Endothelial cell (in vitro differentiated cells): ENCODE measurements at regions not wholly inside any gene's neighbourhood (a gene's known extent, or its start where the extent isn't known, plus 50 kb on each side); places are given as distances from the start of the nearest gene placed in this dataset.

Source experiments
- DNase-seq: peaks from one replicate; pipeline ENCODE4 v3.0.0; 2021; ENCODE audit warnings: low spot score
- H3K27ac Mint-ChIP-seq: one replicate; pipeline ENCODE4 v1.8.0; 2021; ENCODE audit warnings: mixed read lengths, inconsistent platforms; ENCODE audit not compliant: unreplicated experiment
- H3K27me3 Mint-ChIP-seq: one replicate; pipeline ENCODE4 v1.8.0; 2021; ENCODE audit warnings: mild to moderate bottlenecking, moderate library complexity, mixed read lengths, inconsistent platforms; ENCODE audit not compliant: unreplicated experiment
- H3K36me3 Mint-ChIP-seq: one replicate; pipeline ENCODE4 v1.8.0; 2021; ENCODE audit warnings: mild to moderate bottlenecking, low read depth, mixed read lengths, inconsistent platforms; ENCODE audit not compliant: unreplicated experiment
- H3K4me1 Mint-ChIP-seq: one replicate; pipeline ENCODE4 v1.8.0; 2021; ENCODE audit warnings: mild to moderate bottlenecking, mixed read lengths, inconsistent platforms; ENCODE audit not compliant: unreplicated experiment
- H3K4me3 Mint-ChIP-seq: one replicate; pipeline ENCODE4 v1.8.0; 2021; ENCODE audit warnings: mild to moderate bottlenecking, mixed read lengths, inconsistent platforms; ENCODE audit not compliant: unreplicated experiment
- H3K9me3 Mint-ChIP-seq: one replicate; pipeline ENCODE4 v1.8.0; 2021; ENCODE audit warnings: mixed read lengths, inconsistent platforms; ENCODE audit not compliant: unreplicated experiment
- CTCF ChIP-seq: fragments of 200-600 bp; sonication (generic); IDR thresholded peaks from one replicate; pipeline ENCODE4 v1.5.0; 2021; ENCODE audit warnings: antibody characterized with exemption; ENCODE audit not compliant: unreplicated experiment

GRCh38 chr10:118114992-118115391, 68.3 kb upstream of the RAB11FIP2 start:
- no peaks in the 10 kb centered on the region for H3K36me3 Mint-ChIP-seq
- no peak overlapping the region for H3K27ac Mint-ChIP-seq
- H3K27me3 Mint-ChIP-seq, result no peaks in the 10 kb centered on the region
- H3K9me3 Mint-ChIP-seq, result no peaks in the 10 kb centered on the region
- no peaks in the 10 kb centered on the region for H3K4me1 Mint-ChIP-seq
- TF ChIP-seq CTCF, result no peak
- no peak for DNase-seq
- no peak overlapping the region for H3K4me3 Mint-ChIP-seq

GRCh38 chr10:118112543-118113125, 65.9 kb upstream of the RAB11FIP2 start:
- Mint-ChIP-seq H3K27ac (no peak overlapping the region), H3K27me3 (no peaks in the 10 kb centered on the region), H3K36me3 (no peaks in the 10 kb centered on the region), H3K9me3 (no peaks in the 10 kb centered on the region), H3K4me3 (no peak overlapping the region), H3K4me1 (no peaks in the 10 kb centered on the region)
- no peak for TF ChIP-seq CTCF
- no peak for DNase-seq

GRCh38 chr10:118110750-118111149, 64.0 kb upstream of the RAB11FIP2 start:
- H3K36me3 Mint-ChIP-seq, result no peaks in the 10 kb centered on the region
- H3K27me3 Mint-ChIP-seq, result peaks cover 1% of the 10 kb centered on the region
- no peak overlapping the region for H3K27ac Mint-ChIP-seq
- TF ChIP-seq CTCF, result no peak
- H3K4me3 Mint-ChIP-seq, result no peak overlapping the region
- no peak for DNase-seq
- H3K9me3 Mint-ChIP-seq, result no peaks in the 10 kb centered on the region
- H3K4me1 Mint-ChIP-seq, result no peaks in the 10 kb centered on the region

GRCh38 chr10:118108194-118109026, 61.7 kb upstream of the RAB11FIP2 start:
- TF ChIP-seq CTCF, result no peak
- DNase-seq, result no peak
- no peaks in the 10 kb centered on the region for H3K36me3 Mint-ChIP-seq
- no peak overlapping the region for H3K27ac Mint-ChIP-seq
- H3K4me1 Mint-ChIP-seq, result no peaks in the 10 kb centered on the region
- no peak overlapping the region for H3K4me3 Mint-ChIP-seq
- H3K27me3 Mint-ChIP-seq, result peaks cover 1% of the 10 kb centered on the region
- no peaks in the 10 kb centered on the region for H3K9me3 Mint-ChIP-seq

GRCh38 chr10:118107541-118107940, 60.8 kb upstream of the RAB11FIP2 start:
- no peaks in the 10 kb centered on the region for H3K9me3 Mint-ChIP-seq
- no peak for TF ChIP-seq CTCF
- peaks cover 1% of the 10 kb centered on the region for H3K27me3 Mint-ChIP-seq
- H3K27ac Mint-ChIP-seq, result no peak overlapping the region
- no peaks in the 10 kb centered on the region for H3K4me1 Mint-ChIP-seq
- no peak overlapping the region for H3K4me3 Mint-ChIP-seq
- H3K36me3 Mint-ChIP-seq, result no peaks in the 10 kb centered on the region
- DNase-seq, result no peak
